MG63 (cell line): ENCODE measurements at regions not wholly inside any gene's neighbourhood (a gene's known extent, or its start where the extent isn't known, plus 50 kb on each side); places are given as distances from the start of the nearest gene placed in this dataset.

Source experiments
- DNase-seq: peaks from one replicate; pipeline ENCODE4 v3.0.0-alpha.2; 2020
- H3K27me3 ChIP-seq: fragments of 250-450 bp; sonication (Bioruptor Pico); 2 replicates; pipeline ENCODE4 v1.5.1; 2020; ENCODE audit warnings: mild to moderate bottlenecking, moderate library complexity
- H3K36me3 ChIP-seq: fragments of 250-450 bp; sonication (Bioruptor Pico); 2 replicates; pipeline ENCODE4 v1.5.1; 2020; ENCODE audit warnings: mild to moderate bottlenecking, moderate library complexity
- H3K4me3 ChIP-seq: fragments of 250-450 bp; sonication (Bioruptor Pico); 2 replicates; pipeline ENCODE4 v1.5.1; 2020; ENCODE audit warnings: mild to moderate bottlenecking, moderate library complexity
- H3K9me3 ChIP-seq: fragments of 250-450 bp; sonication (Bioruptor Pico); 2 replicates; pipeline ENCODE4 v1.5.1; 2020; ENCODE audit warnings: mild to moderate bottlenecking, moderate library complexity

GRCh38 chr5:2170761-2171160 is 288.0 kb upstream of the IRX4 start:
- H3K36me3 ChIP-seq = no peaks in the 10 kb centered on the region
- H3K9me3 ChIP-seq = no peaks in the 10 kb centered on the region
- DNase-seq = no peak
- H3K27me3 ChIP-seq = peaks cover 25% of the 10 kb centered on the region
- no peak overlapping the region for H3K4me3 ChIP-seq

GRCh38 chr5:2169850-2170760 is 287.4 kb upstream of the IRX4 start:
- peak; percentile 33 for DNase-seq
- Histone ChIP-seq H3K36me3 (no peaks in the 10 kb centered on the region), H3K27me3 (peaks cover 25% of the 10 kb centered on the region), H3K9me3 (no peaks in the 10 kb centered on the region), H3K4me3 (no peak overlapping the region)

DNA sequence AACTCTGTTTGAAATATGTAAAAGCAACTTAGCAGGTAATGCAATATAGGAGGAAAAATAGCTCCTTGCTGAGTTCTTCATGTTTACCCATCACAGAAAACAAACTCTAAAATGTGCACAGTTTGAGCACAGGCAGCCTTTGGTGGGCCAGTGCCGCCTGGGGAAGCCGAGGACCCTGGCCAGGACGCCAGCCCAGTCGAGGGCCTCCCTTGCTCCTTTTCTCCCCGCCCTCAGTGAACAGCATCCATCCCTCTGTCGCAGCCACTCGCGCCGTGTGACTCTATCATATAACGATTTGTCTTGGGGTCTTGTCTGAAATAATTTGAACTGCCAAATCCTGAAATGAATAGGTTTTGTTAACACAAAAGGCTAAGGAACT is 286.7 kb upstream of the IRX4 start:
- Histone ChIP-seq H3K4me3 (no peak overlapping the region), H3K36me3 (no peaks in the 10 kb centered on the region), H3K9me3 (no peaks in the 10 kb centered on the region), H3K27me3 (peaks cover 25% of the 10 kb centered on the region)
- DNase-seq = no peak

GRCh38 chr5:2168601-2169429 is 286.1 kb upstream of the IRX4 start:
- H3K4me3 ChIP-seq = no peak overlapping the region
- no peaks in the 10 kb centered on the region for H3K9me3 ChIP-seq
- peaks cover 25% of the 10 kb centered on the region for H3K27me3 ChIP-seq
- H3K36me3 ChIP-seq = no peaks in the 10 kb centered on the region
- no peak for DNase-seq

DNA sequence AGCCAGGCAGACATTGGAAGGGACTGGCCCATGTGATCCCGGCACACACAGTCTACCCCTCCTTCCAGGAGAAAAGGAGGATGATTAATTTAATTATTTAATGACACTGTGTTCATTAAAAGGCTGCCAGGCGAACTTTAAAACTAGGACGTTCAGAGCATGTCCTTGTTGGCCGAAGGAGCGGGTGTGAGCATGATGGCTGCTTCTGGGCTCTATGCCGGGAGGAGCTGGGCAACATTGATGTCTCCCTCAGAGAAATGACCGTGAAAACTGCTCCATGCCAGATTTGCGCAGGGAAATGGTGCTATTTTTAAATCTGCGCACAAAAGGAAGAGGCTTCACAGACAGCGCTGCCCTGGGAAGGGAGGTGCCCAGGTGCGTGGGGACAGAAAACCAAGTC is 284.9 kb upstream of the IRX4 start:
- Histone ChIP-seq H3K27me3 (peaks cover 15% of the 10 kb centered on the region), H3K9me3 (no peaks in the 10 kb centered on the region), H3K4me3 (no peak overlapping the region), H3K36me3 (no peaks in the 10 kb centered on the region)
- DNase-seq = no peak

GRCh38 chr5:2166979-2167377 is 284.3 kb upstream of the IRX4 start:
- Histone ChIP-seq H3K4me3 (no peak overlapping the region), H3K9me3 (no peaks in the 10 kb centered on the region)

GRCh38 chr5:2166306-2166978 is 283.7 kb upstream of the IRX4 start:
- Histone ChIP-seq H3K27me3 (peaks cover 12% of the 10 kb centered on the region), H3K4me3 (no peak overlapping the region), H3K9me3 (no peaks in the 10 kb centered on the region), H3K36me3 (no peaks in the 10 kb centered on the region)
- DNase-seq = no peak

More at GRCh38 chr5:2166979-2167377, 284.3 kb upstream of the IRX4 start:
- Histone ChIP-seq H3K36me3 (no peaks in the 10 kb centered on the region), H3K27me3 (peaks cover 15% of the 10 kb centered on the region)
- DNase-seq = no peak

GRCh38 chr5:2165615-2166305 is 283.0 kb upstream of the IRX4 start:
- DNase-seq = no peak
- H3K4me3 ChIP-seq = no peak overlapping the region
- no peaks in the 10 kb centered on the region for H3K36me3 ChIP-seq
- no peaks in the 10 kb centered on the region for H3K9me3 ChIP-seq
- peaks cover 6% of the 10 kb centered on the region for H3K27me3 ChIP-seq

GRCh38 chr5:2165203-2165602 is 282.5 kb upstream of the IRX4 start:
- Histone ChIP-seq H3K9me3 (no peaks in the 10 kb centered on the region), H3K4me3 (no peak overlapping the region), H3K27me3 (peaks cover 4% of the 10 kb centered on the region)

GRCh38 chr5:2164586-2164985 is 281.9 kb upstream of the IRX4 start:
- Histone ChIP-seq H3K27me3 (peaks cover 3% of the 10 kb centered on the region), H3K9me3 (no peaks in the 10 kb centered on the region), H3K36me3 (no peaks in the 10 kb centered on the region), H3K4me3 (no peak overlapping the region)
- no peak for DNase-seq

More at GRCh38 chr5:2165203-2165602, 282.5 kb upstream of the IRX4 start:
- no peaks in the 10 kb centered on the region for H3K36me3 ChIP-seq
- DNase-seq = no peak

DNA sequence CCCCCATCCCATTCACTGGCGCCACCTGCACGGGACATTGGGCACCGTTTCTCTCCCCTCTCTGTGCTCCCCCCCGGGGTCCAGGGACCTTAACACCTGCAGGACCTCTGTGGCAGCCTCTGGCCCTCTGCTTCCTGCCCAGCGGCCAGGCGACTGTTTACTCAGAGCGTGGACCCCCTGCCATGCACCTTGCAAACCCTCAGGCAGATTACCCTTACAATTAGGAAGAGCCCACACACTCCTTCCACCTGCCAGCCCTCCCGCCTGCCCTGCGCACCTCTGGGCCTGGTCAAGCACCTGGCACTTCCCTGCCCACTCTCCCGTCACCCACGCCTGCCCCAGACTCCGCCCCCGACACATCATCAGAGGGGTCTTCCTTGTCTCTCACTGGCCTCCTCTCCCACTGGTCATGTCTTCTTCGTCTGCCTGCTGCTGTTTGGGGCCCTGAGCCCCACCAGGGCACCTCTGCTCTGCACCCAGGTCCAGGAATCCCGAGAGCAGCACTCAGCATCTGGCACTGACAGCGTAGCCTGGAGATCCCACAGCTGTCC is 281.3 kb upstream of the IRX4 start:
- Histone ChIP-seq H3K36me3 (no peaks in the 10 kb centered on the region), H3K27me3 (peaks cover 3% of the 10 kb centered on the region), H3K9me3 (no peaks in the 10 kb centered on the region), H3K4me3 (no peak overlapping the region)
- DNase-seq = no peak

GRCh38 chr5:2163060-2163856 is 280.5 kb upstream of the IRX4 start:
- Histone ChIP-seq H3K36me3 (no peaks in the 10 kb centered on the region), H3K27me3 (no peaks in the 10 kb centered on the region; the same call in none of the 2 replicates)
- no peak for DNase-seq

GRCh38 chr5:2160811-2161210 is 278.1 kb upstream of the IRX4 start:
- H3K27me3 ChIP-seq = no peaks in the 10 kb centered on the region; the same call in none of the 2 replicates
- no peaks in the 10 kb centered on the region for H3K36me3 ChIP-seq
- no peak overlapping the region for H3K4me3 ChIP-seq
- DNase-seq = no peak
- H3K9me3 ChIP-seq = no peaks in the 10 kb centered on the region

More at GRCh38 chr5:2163060-2163856, 280.5 kb upstream of the IRX4 start:
- Histone ChIP-seq H3K4me3 (no peak overlapping the region), H3K9me3 (no peaks in the 10 kb centered on the region)

GRCh38 chr5:2158767-2159166 is 276.0 kb upstream of the IRX4 start:
- Histone ChIP-seq H3K36me3 (no peaks in the 10 kb centered on the region), H3K9me3 (no peaks in the 10 kb centered on the region), H3K4me3 (no peak overlapping the region), H3K27me3 (no peaks in the 10 kb centered on the region; the same call in none of the 2 replicates)
- no peak for DNase-seq

DNA sequence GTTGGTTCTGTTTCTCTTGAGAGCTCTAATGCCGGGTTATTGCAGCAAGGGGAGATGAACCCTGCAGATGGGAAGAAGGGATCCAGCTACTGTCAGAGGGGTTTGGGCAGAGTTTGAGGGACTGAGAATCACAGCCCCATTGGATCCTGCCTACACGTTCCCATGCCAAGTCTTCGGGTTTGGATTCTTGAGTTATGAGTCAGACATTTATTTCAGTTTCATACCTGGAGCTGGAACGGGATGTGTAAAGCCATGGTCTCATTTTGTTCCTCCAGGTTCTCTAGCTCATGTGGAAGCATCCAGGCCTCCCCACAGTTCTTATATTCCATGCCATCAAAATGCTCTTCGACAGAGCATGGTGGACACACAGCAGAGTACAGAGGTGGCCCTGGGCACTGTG is 275.4 kb upstream of the IRX4 start:
- H3K4me3 ChIP-seq = no peak overlapping the region
- no peaks in the 10 kb centered on the region; the same call in 1 of the 2 replicates for H3K27me3 ChIP-seq
- no peak for DNase-seq
- no peaks in the 10 kb centered on the region for H3K9me3 ChIP-seq
- no peaks in the 10 kb centered on the region for H3K36me3 ChIP-seq
